AG04449 (cell line): ENCODE measurements at regions not wholly inside any gene's neighbourhood (a gene's known extent, or its start where the extent isn't known, plus 50 kb on each side); places are given as distances from the start of the nearest gene placed in this dataset.

Source experiments
- CTCF ChIA-PET: fragments of 350-600 bp; formaldehyde crosslinking; extraction: SDS; loops from one replicate; lab custom pipeline; 2021; ENCODE audit warnings: antibody characterized with exemption; lab: Yijun Ruan, JAX
- POLR2A ChIA-PET: fragments of 400-600, 350-600 bp; formaldehyde crosslinking; extraction: SDS; loops from one replicate; lab custom pipeline; 2020; ENCODE audit warnings: antibody characterized with exemption, inconsistent platforms; lab: Yijun Ruan, JAX
- DNase-seq: peaks from one replicate; pipeline ENCODE4 v3.0.0-alpha.2; 2010; ENCODE audit warnings: low read depth, low spot score
- H3K4me3 ChIP-seq: 2 replicates; pipeline ENCODE4 v1.5.1; 2011; ENCODE audit warnings: low read depth, mild to moderate bottlenecking, control low read depth, low read length
- TF ChIP-seq, protein P1 (sequence below): IDR thresholded peaks from one replicate; pipeline ENCODE4 v1.5.1; 2011; ENCODE audit warnings: mild to moderate bottlenecking, moderate library complexity, low read length, control low read depth, inconsistent platforms; ENCODE audit not compliant: insufficient read depth; ENCODE audit errors: missing control alignments

DNA sequence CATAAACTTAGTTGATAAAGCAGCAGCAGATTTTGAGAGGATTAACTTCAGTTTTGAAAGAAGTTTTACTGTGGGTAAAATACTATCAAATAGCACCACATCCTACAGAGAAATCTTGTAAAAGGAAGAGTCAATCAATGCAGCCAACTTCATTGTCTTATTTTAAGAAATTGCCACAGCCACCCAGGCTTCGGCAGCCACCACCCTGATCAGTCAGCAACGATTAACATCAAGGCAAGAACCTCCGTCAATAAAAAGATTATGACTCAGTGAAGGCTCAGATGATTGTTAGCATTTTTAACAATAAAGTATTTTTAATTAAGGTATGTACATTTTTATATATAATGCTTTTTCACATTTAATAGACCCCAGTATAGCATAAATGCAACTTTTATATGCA, 122.3 kb upstream of the NR4A3 start:
- ChIA-PET CTCF (no interaction called here), POLR2A (no interaction called here)
- DNase-seq = no peak
- no peak overlapping the region for H3K4me3 ChIP-seq
- TF ChIP-seq, protein P1, sequence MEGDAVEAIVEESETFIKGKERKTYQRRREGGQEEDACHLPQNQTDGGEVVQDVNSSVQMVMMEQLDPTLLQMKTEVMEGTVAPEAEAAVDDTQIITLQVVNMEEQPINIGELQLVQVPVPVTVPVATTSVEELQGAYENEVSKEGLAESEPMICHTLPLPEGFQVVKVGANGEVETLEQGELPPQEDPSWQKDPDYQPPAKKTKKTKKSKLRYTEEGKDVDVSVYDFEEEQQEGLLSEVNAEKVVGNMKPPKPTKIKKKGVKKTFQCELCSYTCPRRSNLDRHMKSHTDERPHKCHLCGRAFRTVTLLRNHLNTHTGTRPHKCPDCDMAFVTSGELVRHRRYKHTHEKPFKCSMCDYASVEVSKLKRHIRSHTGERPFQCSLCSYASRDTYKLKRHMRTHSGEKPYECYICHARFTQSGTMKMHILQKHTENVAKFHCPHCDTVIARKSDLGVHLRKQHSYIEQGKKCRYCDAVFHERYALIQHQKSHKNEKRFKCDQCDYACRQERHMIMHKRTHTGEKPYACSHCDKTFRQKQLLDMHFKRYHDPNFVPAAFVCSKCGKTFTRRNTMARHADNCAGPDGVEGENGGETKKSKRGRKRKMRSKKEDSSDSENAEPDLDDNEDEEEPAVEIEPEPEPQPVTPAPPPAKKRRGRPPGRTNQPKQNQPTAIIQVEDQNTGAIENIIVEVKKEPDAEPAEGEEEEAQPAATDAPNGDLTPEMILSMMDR = no peak

DNA sequence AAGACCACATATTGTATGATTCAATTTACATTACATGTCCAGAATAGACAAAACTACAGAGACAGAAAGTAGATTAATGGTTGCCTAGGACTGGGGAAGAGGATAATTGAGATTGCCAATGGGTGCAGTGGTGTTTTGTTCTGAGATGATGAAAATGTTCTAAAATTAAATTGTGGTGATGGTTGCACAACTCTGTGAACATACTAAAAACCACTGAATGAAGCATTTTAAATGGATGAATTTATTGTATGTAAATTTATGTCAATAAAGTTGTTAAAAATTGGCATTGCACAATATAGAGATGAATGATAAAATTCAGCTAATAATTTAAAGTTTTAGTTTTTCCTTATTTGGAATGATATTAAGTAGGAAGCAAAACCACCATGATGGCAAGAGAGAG, 109.5 kb upstream of the NR4A3 start:
- no peak for DNase-seq
- TF ChIP-seq, protein P1 = no peak
- no peak overlapping the region for H3K4me3 ChIP-seq
- POLR2A ChIA-PET = no interaction called here
- CTCF ChIA-PET = no interaction called here

DNA sequence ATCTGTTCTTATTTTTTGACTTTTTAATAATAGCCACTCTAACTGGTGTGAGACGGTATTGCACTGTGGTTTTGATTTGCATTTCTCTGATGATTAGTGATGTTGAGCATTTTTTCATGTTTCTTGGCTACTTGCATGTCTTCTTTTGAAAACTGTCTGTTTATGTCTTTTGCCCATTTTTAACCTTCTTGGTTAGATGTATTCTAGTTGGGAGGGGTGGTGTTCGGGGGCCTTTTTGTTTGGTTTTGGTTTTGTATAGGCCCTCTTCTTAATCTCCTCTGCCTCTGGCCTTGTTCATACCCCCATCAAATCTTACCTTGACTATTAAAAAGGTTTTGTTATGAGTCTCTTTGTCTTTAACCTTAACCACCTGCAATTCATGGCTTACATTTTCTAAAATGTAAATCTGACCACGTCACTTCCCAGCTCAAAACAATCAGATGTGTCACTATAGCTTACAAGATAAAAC, 107.8 kb upstream of the NR4A3 start:
- ChIA-PET POLR2A (no interaction called here), CTCF (no interaction called here)
- H3K4me3 ChIP-seq = no peak overlapping the region
- no peak for DNase-seq
- TF ChIP-seq, protein P1 = no peak

DNA sequence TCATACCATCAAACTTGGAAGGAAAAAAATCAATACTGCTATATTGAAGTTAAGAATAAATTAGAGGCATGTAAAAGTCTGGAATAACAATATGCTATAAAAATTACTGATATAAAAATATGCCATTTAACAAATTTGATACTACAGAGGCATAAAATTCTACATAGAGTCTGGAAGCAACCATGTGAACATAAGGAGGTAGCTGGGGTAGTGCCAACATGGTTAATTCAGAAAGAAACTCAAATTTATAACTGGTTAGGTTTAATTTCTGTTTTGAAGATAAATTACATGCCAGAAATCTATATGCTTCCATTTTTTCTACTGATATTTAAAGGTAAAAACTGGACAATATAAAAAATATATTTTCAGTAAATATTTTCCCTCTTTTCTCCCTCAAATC, 103.1 kb upstream of the NR4A3 start:
- DNase-seq = no peak
- no peak overlapping the region for H3K4me3 ChIP-seq
- TF ChIP-seq, protein P1 = no peak
- ChIA-PET POLR2A (no interaction called here), CTCF (no interaction called here)

DNA sequence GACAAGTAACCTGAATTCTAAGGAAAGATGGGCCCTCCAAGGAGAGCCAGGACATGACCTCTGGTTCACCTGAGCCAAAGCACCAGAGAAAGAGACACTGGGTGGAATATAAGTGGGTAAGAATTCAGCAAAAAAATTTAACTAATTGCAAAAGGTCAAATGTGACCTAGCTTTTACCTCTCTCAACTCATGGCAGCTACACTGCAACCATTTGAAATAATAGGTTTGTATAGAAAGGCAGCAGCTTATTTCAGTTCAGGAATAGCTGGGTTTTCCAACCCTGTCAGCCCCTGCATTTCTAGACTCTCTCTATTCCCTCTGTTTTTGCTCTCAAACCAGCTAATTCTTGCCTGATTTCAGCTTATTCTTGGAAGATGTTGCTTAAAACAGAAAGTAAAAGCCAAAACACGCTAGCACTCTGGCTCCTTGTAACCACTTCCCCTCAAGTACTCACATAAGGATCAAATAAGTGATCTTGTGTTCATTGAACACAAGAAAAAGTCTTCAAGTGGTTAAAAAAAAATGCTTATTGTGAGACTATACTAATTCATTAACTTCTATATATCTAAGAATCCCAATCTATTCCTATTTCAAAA, 101.1 kb upstream of the NR4A3 start:
- ChIA-PET CTCF (no interaction called here), POLR2A (no interaction called here)
- H3K4me3 ChIP-seq = peak overlapping the region; percentile 10; the same call in 1 of the 2 replicates
- no peak for DNase-seq
- TF ChIP-seq, protein P1 = no peak

DNA sequence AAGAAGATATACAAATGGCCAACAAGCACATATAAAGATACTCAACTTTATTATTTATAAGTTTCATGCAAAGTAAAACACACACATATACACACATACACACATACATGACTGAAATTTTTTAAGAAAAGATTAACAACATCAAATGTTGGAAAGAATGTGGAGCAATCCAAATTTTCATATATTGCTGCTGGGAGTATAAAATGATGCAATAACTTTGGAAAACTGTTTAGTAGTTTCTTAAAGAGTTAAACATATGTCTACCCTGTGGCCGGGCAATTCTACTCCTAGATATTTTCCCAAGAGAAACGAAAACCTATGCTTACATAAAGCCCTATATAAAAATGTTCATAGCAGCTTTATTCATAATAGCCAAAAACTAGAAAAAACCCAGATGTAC, 99.8 kb upstream of the NR4A3 start:
- ChIA-PET CTCF (no interaction called here), POLR2A (no interaction called here)
- no peak for DNase-seq
- TF ChIP-seq, protein P1 = no peak
- no peak overlapping the region for H3K4me3 ChIP-seq
